Endothelial cell of umbilical vein (primary cell): ENCODE measurements at regions not wholly inside any gene's neighbourhood (a gene's known extent, or its start where the extent isn't known, plus 50 kb on each side); places are given as distances from the start of the nearest gene placed in this dataset.
A peak's percentile ranks its signal among the peaks of the same experiment; 100 is the strongest.

Experiments used
- BruUV-seq: library from RNA; stranded (reverse); fragments of 400-500 nt; replicated peaks from 2 replicates; lab custom pipeline; 2021; lab: Mats Ljungman, UMichigan
- CTCF ChIA-PET: fragments of 300-600, 350-600 bp; sonication (Branson Sonifier 250); formaldehyde crosslinking; loops from one replicate; lab custom pipeline; 2021; ENCODE audit warnings: antibody characterized with exemption, inconsistent platforms; lab: Charles Lee
- POLR2A ChIA-PET: fragments of 300-600, 350-600 bp; sonication (Branson Sonifier 250); formaldehyde crosslinking; loops from one replicate; lab custom pipeline; 2021; ENCODE audit warnings: antibody characterized with exemption, inconsistent platforms; lab: Charles Lee
- DNase-seq: peaks from one replicate; pipeline ENCODE4 v3.0.0-alpha.2; 2011; ENCODE audit warnings: low read depth, low spot score
- FAIRE-seq: peaks from 2 replicates; lab custom pipeline; 2011; peaks lifted over from hg19 to GRCh38; lab: Jason Lieb, UNC
- H2AFZ ChIP-seq: 2 replicates; pipeline ENCODE4 v1.6.0; 2012; ENCODE audit warnings: low read depth, low read length, control low read depth, inconsistent platforms
- H3K27ac ChIP-seq: 2 replicates; pipeline ENCODE4 v1.5.1; 2011; ENCODE audit warnings: low read depth, mild to moderate bottlenecking, control low read depth, low read length, moderate library complexity; ENCODE audit not compliant: insufficient read depth
- H3K27me3 ChIP-seq, 2 experiments: 2 replicates each; pipeline versions ENCODE4 v1.6.0 to v1.6.1; 2011; ENCODE audit warnings: low read length in 2 of 2, mixed read lengths in 1 of 2; ENCODE audit not compliant: control insufficient read depth in 2 of 2, insufficient read depth in 2 of 2
- H3K36me3 ChIP-seq, 2 experiments: 2 replicates in 1 of 2; 3 replicates in 1 of 2; pipeline ENCODE4 v1.5.1; 2011; ENCODE audit warnings: low read length in 2 of 2, mild to moderate bottlenecking in 1 of 2, moderate library complexity in 1 of 2; ENCODE audit not compliant: control insufficient read depth in 2 of 2, insufficient read depth in 2 of 2; ENCODE audit errors: extremely low read depth in 1 of 2
- H3K4me1 ChIP-seq: 3 replicates; pipeline ENCODE4 v1.5.1; 2011; ENCODE audit warnings: mild to moderate bottlenecking, low read length; ENCODE audit not compliant: control insufficient read depth, insufficient read depth; ENCODE audit errors: extremely low read depth
- H3K4me2 ChIP-seq: 2 replicates; pipeline ENCODE4 v1.6.1; 2011; ENCODE audit warnings: low read length, control low read depth, mixed read lengths; ENCODE audit not compliant: insufficient read depth
- H3K4me3 ChIP-seq, 3 experiments: fragments of 200-600 bp in 1 of 3; sonication (generic), shearing (Covaris generic) in 1 of 3; replicated peaks in 1 of 3; 2 replicates each; pipeline ENCODE4 v1.5.1; 2011 to 2016; ENCODE audit warnings: control low read depth in 3 of 3, low read length in 3 of 3, mild to moderate bottlenecking in 2 of 3, inconsistent platforms in 1 of 3, low read depth in 1 of 3, moderate library complexity in 1 of 3; ENCODE audit not compliant: insufficient read depth in 1 of 3
- H3K79me2 ChIP-seq: 2 replicates; pipeline ENCODE4 v1.6.0; 2012; ENCODE audit warnings: low read length, inconsistent platforms; ENCODE audit not compliant: control insufficient read depth, insufficient read depth
- H3K9ac ChIP-seq: replicated peaks from 2 replicates; pipeline ENCODE3; 2011; ENCODE audit warnings: low read length, control low read depth; ENCODE audit not compliant: insufficient read depth; ENCODE audit errors: extremely low read depth
- H3K9me1 ChIP-seq: replicated peaks from 3 replicates; pipeline ENCODE4 v1.6.0; 2011; ENCODE audit warnings: mild to moderate bottlenecking, low read length; ENCODE audit not compliant: control insufficient read depth, insufficient read depth; ENCODE audit errors: extremely low read depth
- H3K9me3 ChIP-seq: replicated peaks from 2 replicates; pipeline ENCODE4 v1.5.1; 2012; ENCODE audit warnings: low read length, inconsistent platforms; ENCODE audit not compliant: control insufficient read depth, insufficient read depth
- H4K20me1 ChIP-seq: replicated peaks from 2 replicates; pipeline ENCODE3; 2011; ENCODE audit warnings: mild to moderate bottlenecking, low read length; ENCODE audit not compliant: control insufficient read depth, insufficient read depth; ENCODE audit errors: extremely low read depth
- CTCF ChIP-seq, 2 donors: IDR thresholded peaks; 1 replicate in 1 of 2; 2 replicates in 1 of 2; pipeline ENCODE4 v1.5.1; 2011; ENCODE audit warnings: low read length in 2 of 2, mild to moderate bottlenecking in 2 of 2, moderate library complexity in 2 of 2, control low read depth in 1 of 2, inconsistent platforms in 1 of 2, low read depth in 1 of 2; ENCODE audit not compliant: insufficient read depth in 1 of 2; ENCODE audit errors: extremely low read depth in 1 of 2
- EZH2 ChIP-seq: IDR thresholded peaks from 2 replicates; pipeline ENCODE4 v1.6.1; 2012; ENCODE audit warnings: borderline replicate concordance, low read depth, mild to moderate bottlenecking, moderate library complexity, low read length, inconsistent platforms; ENCODE audit not compliant: severe bottlenecking
- FOS ChIP-seq: IDR thresholded peaks from 2 replicates; pipeline ENCODE4 v1.6.1; 2011; ENCODE audit warnings: mild to moderate bottlenecking, low read length, moderate library complexity, borderline replicate concordance; ENCODE audit not compliant: insufficient read depth
- GATA2 ChIP-seq: IDR thresholded peaks from 2 replicates; pipeline ENCODE4 v1.7.0; 2011; ENCODE audit warnings: low read depth, mild to moderate bottlenecking, moderate library complexity, mixed read lengths, low read length; ENCODE audit not compliant: insufficient read length, insufficient read depth
- JUN ChIP-seq: IDR thresholded peaks from 2 replicates; pipeline ENCODE4 v1.6.1; 2011; ENCODE audit warnings: borderline replicate concordance, low read depth; ENCODE audit not compliant: insufficient read length, insufficient read depth
- MYC ChIP-seq: IDR thresholded peaks from one replicate; pipeline ENCODE4 v1.6.1; 2011; ENCODE audit warnings: mild to moderate bottlenecking, low read depth, low read length
- POLR2A ChIP-seq: IDR thresholded peaks from 2 replicates; pipeline ENCODE4 v1.6.1; 2012; ENCODE audit warnings: low read depth, mild to moderate bottlenecking, control low read depth, low read length
- POLR2AphosphoS5 ChIP-seq: IDR thresholded peaks from 2 replicates; pipeline ENCODE4 v1.6.1; 2012; ENCODE audit warnings: low read depth, mild to moderate bottlenecking, control low read depth, low read length, moderate library complexity; ENCODE audit not compliant: insufficient read depth
- dilution Hi-C: fragments of 300-500 bp; cut with MboI; formaldehyde crosslinking; loops from one replicate; pipeline ENCODE4 v1.15.0; 2019; ENCODE audit warnings: low sequenced_read_pairs; ENCODE audit not compliant: extremely low pct_ligation_motif_present
- intact Hi-C: fragments of 100-400 bp; cut with micrococcal nuclease; formaldehyde crosslinking; loops from one replicate; pipeline ENCODE4 v1.10.0; 2022
- TF ChIP-seq, protein P1 (sequence below): IDR thresholded peaks from 2 replicates; pipeline ENCODE4 v1.6.1; 2011; ENCODE audit not compliant: insufficient read depth, insufficient read length

DNA sequence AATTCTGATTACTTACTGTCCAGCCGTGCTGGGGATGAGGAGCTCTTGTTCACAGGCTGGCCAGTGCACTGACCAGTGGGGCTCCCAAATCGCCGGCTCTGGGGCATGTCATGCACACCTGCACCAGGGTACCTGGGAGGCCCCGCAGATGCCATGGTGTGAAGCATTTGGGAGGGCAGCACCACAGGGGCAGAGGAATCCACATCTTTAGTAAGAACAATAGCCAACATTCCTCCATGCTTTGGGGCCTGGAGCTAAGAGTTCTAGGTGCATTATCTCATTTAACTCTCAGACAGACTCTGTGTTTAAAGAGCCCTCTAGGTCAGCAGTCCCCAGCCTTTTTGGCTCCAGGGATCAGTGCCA, 104.2 kb downstream of the ACKR3 start:
- intact Hi-C loops = no loop called here
- ChIA-PET CTCF (no interaction called here), POLR2A (no interaction called here)
- H3K4me2 ChIP-seq = no peak overlapping the region
- no peaks in the 10 kb centered on the region for H3K9me1 ChIP-seq
- peak overlapping the region; percentile 9 for H3K27ac ChIP-seq
- H4K20me1 ChIP-seq = no peaks in the 10 kb centered on the region
- no peak overlapping the region for H3K4me3 ChIP-seq
- FAIRE-seq = no peak
- dilution Hi-C loops = no loop called here
- H3K4me1 ChIP-seq = peaks cover 3% of the 10 kb centered on the region
- no peaks in the 10 kb centered on the region for H3K9me3 ChIP-seq
- H3K9ac ChIP-seq = no peak overlapping the region
- H2AFZ ChIP-seq = no peak overlapping the region
- H3K36me3 ChIP-seq = no peaks in the 10 kb centered on the region
- no peaks in the 10 kb centered on the region for H3K79me2 ChIP-seq
- DNase-seq = no peak
- no peak for TF ChIP-seq POLR2A
- no peak for TF ChIP-seq MYC
- TF ChIP-seq, protein P1, sequence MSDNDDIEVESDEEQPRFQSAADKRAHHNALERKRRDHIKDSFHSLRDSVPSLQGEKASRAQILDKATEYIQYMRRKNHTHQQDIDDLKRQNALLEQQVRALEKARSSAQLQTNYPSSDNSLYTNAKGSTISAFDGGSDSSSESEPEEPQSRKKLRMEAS = no peak
- TF ChIP-seq FOS = no peak
- no peak for TF ChIP-seq GATA2
- TF ChIP-seq JUN = no peak
- no peak for TF ChIP-seq CTCF (IDR thresholded peaks at IDR 0.05; ENCODE audit: extremely low read depth in 1 of 2, insufficient read depth in 1 of 2, low read depth in 1 of 2, low read length in 2 of 2)
- no peak for TF ChIP-seq POLR2AphosphoS5
- TF ChIP-seq EZH2 = no peak
- BruUV-seq = no TSS peak
- peaks cover 0 to 3% of the 10 kb centered on the region in 2 experiments for H3K27me3 ChIP-seq
